Trophoblast cell (in vitro differentiated cells and primary cell): ENCODE measurements at regions not wholly inside any gene's neighbourhood (a gene's known extent, or its start where the extent isn't known, plus 50 kb on each side); places are given as distances from the start of the nearest gene placed in this dataset.

Source experiments
- DNase-seq, 2 donors: peaks; one replicate each; pipeline ENCODE4 v3.0.0-alpha.2; 2016
- H2AFZ ChIP-seq: 2 replicates; pipeline ENCODE4 v1.6.1; 2013; ENCODE audit warnings: low read length, moderate library complexity, mild to moderate bottlenecking; ENCODE audit not compliant: insufficient read depth, poor library complexity
- H2AK5ac ChIP-seq: 2 replicates; pipeline ENCODE4 v1.6.1; 2013; ENCODE audit warnings: mild to moderate bottlenecking, low read length
- H2BK120ac ChIP-seq: 2 replicates; pipeline ENCODE4 v1.6.1; 2013; ENCODE audit warnings: low read length, mild to moderate bottlenecking, moderate library complexity; ENCODE audit not compliant: insufficient read depth, poor library complexity
- H2BK12ac ChIP-seq: 2 replicates; pipeline ENCODE4 v1.6.1; 2013; ENCODE audit warnings: mild to moderate bottlenecking, low read length, moderate library complexity
- H2BK5ac ChIP-seq: 2 replicates; pipeline ENCODE4 v1.6.1; 2013; ENCODE audit warnings: low read length, low read depth, moderate library complexity, mild to moderate bottlenecking; ENCODE audit not compliant: poor library complexity
- H3K14ac ChIP-seq: 2 replicates; pipeline ENCODE4 v1.6.1; 2013; ENCODE audit warnings: mild to moderate bottlenecking, low read length
- H3K18ac ChIP-seq: 2 replicates; pipeline ENCODE4 v1.6.1; 2013; ENCODE audit warnings: mild to moderate bottlenecking, low read length
- H3K23ac ChIP-seq: 2 replicates; pipeline ENCODE4 v1.6.1; 2013; ENCODE audit warnings: low read length
- H3K27ac ChIP-seq: 2 replicates; pipeline ENCODE4 v1.5.1; 2013; ENCODE audit warnings: low read depth, mild to moderate bottlenecking, inconsistent platforms, low read length, moderate library complexity
- H3K27me3 ChIP-seq: 2 replicates; pipeline ENCODE4 v1.6.1; 2013; ENCODE audit warnings: inconsistent platforms, mild to moderate bottlenecking, low read length, moderate library complexity; ENCODE audit not compliant: insufficient read depth
- H3K36me3 ChIP-seq, 2 experiments: 1 replicate in 1 of 2; 2 replicates in 1 of 2; pipeline ENCODE4 v1.6.1; 2013; ENCODE audit warnings: low read length in 2 of 2, mild to moderate bottlenecking in 2 of 2, moderate library complexity in 1 of 2; ENCODE audit not compliant: insufficient read depth in 2 of 2, control insufficient read depth in 1 of 2
- H3K4ac ChIP-seq: 2 replicates; pipeline ENCODE4 v1.6.1; 2013; ENCODE audit warnings: low read depth, mild to moderate bottlenecking, low read length, moderate library complexity
- H3K4me1 ChIP-seq, 2 experiments: 1 replicate in 1 of 2; 2 replicates in 1 of 2; pipeline ENCODE4 v1.6.1; 2013; ENCODE audit warnings: low read length in 2 of 2, mild to moderate bottlenecking in 2 of 2, moderate library complexity in 1 of 2; ENCODE audit not compliant: insufficient read depth in 2 of 2, control insufficient read depth in 1 of 2
- H3K4me2 ChIP-seq: 2 replicates; pipeline ENCODE4 v1.6.1; 2013; ENCODE audit warnings: inconsistent platforms, mild to moderate bottlenecking, low read length, moderate library complexity
- H3K4me3 ChIP-seq: 2 replicates; pipeline ENCODE4 v1.5.1; 2013; ENCODE audit warnings: mild to moderate bottlenecking, low read depth, low read length, inconsistent platforms
- H3K79me1 ChIP-seq: one replicate; pipeline ENCODE4 v1.6.1; 2013; ENCODE audit warnings: low read length
- H3K79me2 ChIP-seq: 2 replicates; pipeline ENCODE4 v1.6.1; 2013; ENCODE audit warnings: low read length, mild to moderate bottlenecking; ENCODE audit not compliant: control insufficient read depth, insufficient read depth, poor library complexity
- H3K9ac ChIP-seq: 2 replicates; pipeline ENCODE4 v1.6.1; 2013; ENCODE audit warnings: mild to moderate bottlenecking, low read length
- H3K9me3 ChIP-seq: 2 replicates; pipeline ENCODE4 v1.6.1; 2013; ENCODE audit warnings: low read depth, mild to moderate bottlenecking, control low read depth, inconsistent platforms, low read length; ENCODE audit not compliant: insufficient read depth
- H4K12ac ChIP-seq: 2 replicates; pipeline ENCODE4 v1.6.1; 2013; ENCODE audit warnings: low read depth, mild to moderate bottlenecking, low read length, moderate library complexity
- H4K8ac ChIP-seq: 2 replicates; pipeline ENCODE4 v1.6.1; 2013; ENCODE audit warnings: low read depth, mild to moderate bottlenecking, low read length, moderate library complexity
- H4K91ac ChIP-seq: one replicate; pipeline ENCODE4 v1.6.1; 2013; ENCODE audit warnings: low read depth, mild to moderate bottlenecking, low read length, moderate library complexity
- WGBS: extraction: QIAGEN DNeasy Blood & Tissue Kit; methylation state at CpG from one replicate; pipeline ENCODE4 v1.1.7; 2013; ENCODE audit warnings: missing lambda C conversion rate; ENCODE audit not compliant: insufficient read length, insufficient coverage; ENCODE audit errors: extremely low coverage; 5-methylcytosine and 5-hydroxymethylcytosine counted together

GRCh38 chr2:35688309-35688708 lies 667.3 kb upstream of the CRIM1 start:
- no peak overlapping the region for H3K27ac ChIP-seq
- no peaks in the 10 kb centered on the region for H3K79me2 ChIP-seq
- H3K4ac ChIP-seq = no peak overlapping the region
- no peak overlapping the region for H2BK12ac ChIP-seq
- no peaks in the 10 kb centered on the region for H3K27me3 ChIP-seq
- H3K4me2 ChIP-seq = no peak overlapping the region
- no peaks in the 10 kb centered on the region for H3K4me1 ChIP-seq
- H2AK5ac ChIP-seq = no peak overlapping the region
- H3K4me3 ChIP-seq = no peak overlapping the region
- H2AFZ ChIP-seq = no peak overlapping the region
- H3K14ac ChIP-seq = no peak overlapping the region
- no peak overlapping the region for H2BK120ac ChIP-seq
- H4K91ac ChIP-seq = no peak overlapping the region
- H3K9me3 ChIP-seq = no peaks in the 10 kb centered on the region
- H2BK5ac ChIP-seq = no peak overlapping the region
- DNase-seq = no peak
- no peak overlapping the region for H4K12ac ChIP-seq
- no peak overlapping the region for H3K18ac ChIP-seq
- H3K9ac ChIP-seq = no peak overlapping the region
- no peak overlapping the region for H4K8ac ChIP-seq
- no peaks in the 10 kb centered on the region for H3K36me3 ChIP-seq
- H3K23ac ChIP-seq = no peak overlapping the region
- no peaks in the 10 kb centered on the region for H3K79me1 ChIP-seq
- no CpG with 5 or more reads among the region's 4 CpGs for WGBS

- H3K18ac ChIP-seq = no peak overlapping the region
- no peaks in the 10 kb centered on the region for H3K9me3 ChIP-seq
- no peak overlapping the region for H3K9ac ChIP-seq
- H3K27ac ChIP-seq = no peak overlapping the region
- H3K4ac ChIP-seq = no peak overlapping the region
- H3K4me3 ChIP-seq = no peak overlapping the region
- H4K8ac ChIP-seq = no peak overlapping the region
- no peak overlapping the region for H2BK12ac ChIP-seq
- no peak overlapping the region for H2BK5ac ChIP-seq
- no peak overlapping the region for H2AK5ac ChIP-seq
- no peak overlapping the region for H2AFZ ChIP-seq
- no peak overlapping the region for H2BK120ac ChIP-seq
- H3K27me3 ChIP-seq = no peaks in the 10 kb centered on the region
- no CpG with 5 or more reads among the region's 2 CpGs for WGBS
- no peak overlapping the region for H4K91ac ChIP-seq
- no peak overlapping the region for H4K12ac ChIP-seq
- H3K23ac ChIP-seq = no peak overlapping the region
- no peaks in the 10 kb centered on the region for H3K36me3 ChIP-seq
- H3K79me2 ChIP-seq = no peaks in the 10 kb centered on the region
- no peak overlapping the region for H3K4me2 ChIP-seq
- no peaks in the 10 kb centered on the region for H3K79me1 ChIP-seq
- no peak for DNase-seq
- H3K4me1 ChIP-seq = no peaks in the 10 kb centered on the region
- no peak overlapping the region for H3K14ac ChIP-seq
Measured at GRCh38 chr2:35651688-35652323, 703.8 kb upstream of the CRIM1 start.

GRCh38 chr2:35614640-35615039 lies 740.9 kb upstream of the CRIM1 start:
- no peaks in the 10 kb centered on the region for H3K36me3 ChIP-seq
- H3K27ac ChIP-seq = no peak overlapping the region
- H3K4ac ChIP-seq = no peak overlapping the region
- H4K12ac ChIP-seq = no peak overlapping the region
- H2BK5ac ChIP-seq = no peak overlapping the region
- no peak overlapping the region for H4K91ac ChIP-seq
- no peak overlapping the region for H4K8ac ChIP-seq
- no peak overlapping the region for H3K18ac ChIP-seq
- H2BK120ac ChIP-seq = no peak overlapping the region
- H3K4me2 ChIP-seq = no peak overlapping the region
- H3K27me3 ChIP-seq = no peaks in the 10 kb centered on the region
- no peak overlapping the region for H3K14ac ChIP-seq
- H3K4me3 ChIP-seq = no peak overlapping the region
- H3K79me1 ChIP-seq = no peaks in the 10 kb centered on the region
- H3K9me3 ChIP-seq = no peaks in the 10 kb centered on the region
- H3K9ac ChIP-seq = no peak overlapping the region
- H2BK12ac ChIP-seq = no peak overlapping the region
- H2AFZ ChIP-seq = no peak overlapping the region
- H2AK5ac ChIP-seq = no peak overlapping the region
- DNase-seq = no peak
- no peaks in the 10 kb centered on the region for H3K4me1 ChIP-seq
- H3K79me2 ChIP-seq = no peaks in the 10 kb centered on the region
- no peak overlapping the region for H3K23ac ChIP-seq
- WGBS = no CpG with 5 or more reads among the region's 2 CpGs

- Histone ChIP-seq H3K79me1 (no peaks in the 10 kb centered on the region), H2BK5ac (no peak overlapping the region), H4K8ac (no peak overlapping the region), H3K9me3 (no peaks in the 10 kb centered on the region), H3K27ac (no peak overlapping the region), H3K4me2 (no peak overlapping the region), H3K14ac (no peak overlapping the region), H2BK120ac (no peak overlapping the region), H3K4me1 (no peaks in the 10 kb centered on the region), H3K4ac (no peak overlapping the region), H2AK5ac (no peak overlapping the region), H3K27me3 (no peaks in the 10 kb centered on the region), H3K79me2 (no peaks in the 10 kb centered on the region), H2BK12ac (no peak overlapping the region), H3K9ac (no peak overlapping the region), H3K36me3 (no peaks in the 10 kb centered on the region), H2AFZ (no peak overlapping the region), H3K23ac (no peak overlapping the region), H4K91ac (no peak overlapping the region), H4K12ac (no peak overlapping the region), H3K4me3 (no peak overlapping the region), H3K18ac (no peak overlapping the region)
- DNase-seq = no peak
- WGBS = no CpG with 5 or more reads among the region's 2 CpGs
Measured at GRCh38 chr2:35606394-35606793, 749.2 kb upstream of the CRIM1 start.
